Suppressor macrophage treated with lipopolysaccharide for 1 hour (primary cell): ENCODE measurements at regions not wholly inside any gene's neighbourhood (a gene's known extent, or its start where the extent isn't known, plus 50 kb on each side); places are given as distances from the start of the nearest gene placed in this dataset.
A peak's percentile ranks its signal among the peaks of the same experiment; 100 is the strongest.

ENCODE experiments used
- DNase-seq, 3 donors: peaks; one replicate each; pipeline ENCODE4 v3.0.0-alpha.2; 2020 to 2022

DNA sequence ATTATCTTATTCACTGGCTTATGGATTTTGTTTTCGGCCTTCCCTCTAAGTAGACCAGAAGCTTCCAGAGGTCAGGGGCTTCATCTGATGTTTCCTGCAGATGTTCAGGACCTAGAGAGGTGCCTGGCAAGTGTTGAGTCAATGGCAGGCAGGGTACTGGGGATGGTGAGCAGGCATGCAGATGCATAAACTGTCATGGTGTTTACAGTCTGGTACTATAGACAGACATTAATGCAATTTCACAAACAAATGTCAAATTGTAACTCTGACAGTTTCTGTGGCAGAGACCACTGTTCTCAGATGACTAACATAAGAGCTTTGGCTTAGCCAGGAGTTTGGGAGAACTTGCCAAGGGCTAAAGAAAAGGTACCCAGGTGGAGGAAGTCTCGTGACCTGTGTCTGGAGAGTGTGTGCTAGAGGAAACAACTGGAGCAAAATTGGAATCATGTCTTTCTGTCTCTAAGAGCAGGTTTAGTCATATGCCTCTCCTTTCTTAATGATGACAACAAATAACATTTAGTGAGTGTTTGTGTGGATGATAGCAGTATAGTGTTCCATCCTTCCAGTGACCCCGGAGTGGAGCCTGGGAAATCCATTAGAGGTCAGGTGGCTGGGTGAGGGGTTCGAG, 53.7 kb upstream of the TRAK1 start:
- DNase-seq, result no peak

DNA sequence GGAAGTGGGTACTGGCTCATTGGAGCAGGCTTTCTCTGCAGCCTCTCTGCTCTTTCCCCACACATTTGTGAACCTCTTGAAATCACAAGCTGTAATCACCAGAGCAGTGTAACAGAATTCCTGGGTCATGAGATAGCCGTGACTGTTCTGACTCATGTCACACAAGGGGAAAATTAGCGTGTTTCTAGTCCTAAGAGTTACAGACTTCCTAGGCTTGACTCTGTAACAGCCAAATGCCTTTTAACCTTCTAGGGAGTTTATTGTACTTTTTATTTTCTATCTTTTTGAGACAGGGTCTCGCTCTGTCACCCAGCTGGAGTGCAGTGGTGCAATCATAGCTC, 54.7 kb upstream of the TRAK1 start:
- peak; percentile 78 to 84 (median 82) for DNase-seq

DNA sequence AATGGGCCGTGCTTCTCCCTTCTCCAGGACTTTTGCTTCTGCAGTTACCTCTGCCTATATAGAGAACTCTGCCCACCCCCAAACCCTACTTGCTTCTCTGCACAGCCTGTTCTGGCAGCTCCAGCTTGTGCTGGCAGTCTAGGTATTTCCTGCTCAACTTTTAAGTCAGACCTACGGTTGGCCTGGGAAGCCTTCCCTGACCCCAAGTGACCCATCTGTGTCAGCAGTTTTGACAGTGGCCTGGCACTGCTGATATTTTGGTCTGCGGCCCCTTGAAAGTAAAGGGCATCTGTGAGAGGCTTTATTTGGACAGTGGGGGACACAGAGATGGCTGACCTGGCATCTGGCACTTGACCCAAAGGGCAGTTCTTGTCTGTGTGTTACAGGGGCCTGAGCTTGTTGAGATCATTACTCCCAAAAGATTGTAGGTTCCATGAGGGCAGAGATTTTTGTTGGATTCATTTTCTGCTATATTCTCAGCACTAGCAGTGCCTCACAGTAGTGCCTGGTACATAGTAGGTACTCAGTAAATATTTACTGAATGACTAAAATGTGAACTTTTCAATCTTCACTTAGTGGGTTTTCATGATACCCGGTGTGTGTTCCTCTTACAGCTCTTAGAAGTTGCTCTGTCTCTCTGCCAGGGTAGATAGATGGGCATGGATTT, 55.2 kb upstream of the TRAK1 start:
- no peak for DNase-seq

DNA sequence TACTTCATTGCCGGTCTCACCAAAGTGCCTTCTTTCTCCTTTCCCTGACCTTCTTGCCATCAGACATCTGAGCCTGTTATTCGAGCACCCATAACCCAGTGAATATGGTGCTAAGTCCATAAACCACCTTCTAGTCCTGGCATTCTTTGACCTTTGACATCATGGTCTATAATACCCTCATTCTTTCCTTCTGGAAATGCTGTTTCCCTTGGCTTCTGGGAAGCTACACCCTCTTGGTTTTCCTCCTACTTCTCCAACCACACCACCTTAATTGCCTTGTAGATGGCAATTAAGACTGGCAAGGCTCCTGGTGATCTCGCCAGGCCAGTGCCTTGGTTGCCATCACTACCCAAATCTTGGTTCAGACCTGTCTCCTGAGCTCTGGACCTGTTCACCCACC, 56.1 kb upstream of the TRAK1 start:
- DNase-seq, result no peak

DNA sequence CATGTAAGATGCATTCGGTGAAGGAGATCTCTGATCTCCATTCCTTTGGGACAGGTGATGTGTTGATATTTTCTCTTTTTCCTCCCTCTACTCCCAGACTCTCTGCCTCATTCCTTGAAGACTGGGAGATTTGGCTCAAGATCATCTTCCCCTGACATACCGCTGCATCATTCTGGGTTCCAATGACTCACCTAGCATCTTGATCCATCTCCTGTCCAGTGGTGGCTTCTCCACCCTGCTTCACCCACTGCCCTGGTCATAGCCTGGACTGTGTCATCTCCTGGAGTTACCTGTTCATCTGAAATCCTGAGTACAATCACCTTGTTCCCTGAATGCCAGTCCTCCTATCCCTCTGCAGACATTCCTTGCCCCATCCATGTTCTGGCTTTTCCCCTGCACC, 57.4 kb upstream of the TRAK1 start:
- no peak for DNase-seq

DNA sequence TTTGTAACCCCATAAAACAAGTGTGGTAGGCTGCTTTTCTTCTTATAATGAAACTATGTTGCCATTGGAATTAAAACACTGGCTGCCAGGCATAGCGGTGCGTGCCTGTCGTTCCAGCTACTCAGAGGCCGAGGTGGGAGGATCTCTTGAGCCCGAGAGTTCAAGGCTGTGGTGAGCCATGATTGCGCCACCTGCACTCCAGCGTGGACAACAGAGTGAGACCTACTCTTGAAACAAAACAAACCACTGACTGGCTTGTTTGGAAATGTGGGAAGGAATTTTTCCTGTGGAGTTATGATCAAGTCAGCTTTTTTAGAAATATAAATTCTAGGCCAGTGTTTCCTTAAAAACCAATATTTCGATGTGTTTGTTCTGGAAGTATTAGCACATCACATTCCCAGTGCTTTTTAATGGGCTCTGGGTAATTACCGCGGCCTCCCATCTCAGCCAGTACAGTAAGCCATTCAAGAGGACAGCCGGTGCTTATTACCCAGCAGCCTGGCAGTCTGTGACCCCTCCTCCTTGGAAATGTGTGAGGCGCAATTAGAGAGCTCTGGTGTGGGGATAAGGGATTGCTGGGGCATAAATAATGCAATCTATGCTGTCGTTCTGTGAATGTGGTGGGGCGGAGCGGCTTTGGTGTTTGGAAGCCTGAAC, 58.3 kb upstream of the TRAK1 start:
- DNase-seq, result peak; percentile 56 to 66 (median 65)

DNA sequence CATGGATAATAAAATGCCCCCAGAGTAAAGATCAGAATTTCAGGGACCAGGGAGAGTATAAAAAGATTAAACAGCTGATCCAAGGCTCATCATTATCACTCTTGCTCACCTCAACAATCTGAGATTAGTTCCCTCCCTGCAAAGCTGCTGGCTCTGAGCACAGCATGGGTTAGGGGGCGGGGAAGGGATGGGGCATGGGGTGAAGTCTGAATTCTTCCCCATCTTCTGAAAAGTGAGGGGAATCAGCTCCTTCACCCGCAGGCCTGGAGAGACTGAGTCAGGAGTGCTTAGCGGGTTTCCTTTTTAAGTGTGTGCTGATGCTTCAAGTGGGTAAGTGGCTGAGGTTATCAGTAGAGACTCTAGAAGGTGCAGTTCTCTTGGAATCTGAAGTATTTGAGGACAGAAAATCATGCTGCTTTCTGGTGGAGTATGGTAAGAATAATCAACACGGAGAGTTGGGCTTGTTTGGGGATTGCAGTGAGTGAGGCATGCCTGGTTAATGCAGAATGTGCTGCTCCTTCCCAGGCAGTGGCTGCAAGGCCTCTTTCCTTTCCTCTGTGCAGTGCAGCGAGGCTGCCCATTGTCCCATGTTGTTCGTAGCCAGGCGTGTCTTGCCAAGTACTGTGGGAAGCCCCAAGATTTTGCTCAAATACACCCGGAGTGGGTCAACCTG, 59.2 kb upstream of the TRAK1 start:
- DNase-seq, result no peak

DNA sequence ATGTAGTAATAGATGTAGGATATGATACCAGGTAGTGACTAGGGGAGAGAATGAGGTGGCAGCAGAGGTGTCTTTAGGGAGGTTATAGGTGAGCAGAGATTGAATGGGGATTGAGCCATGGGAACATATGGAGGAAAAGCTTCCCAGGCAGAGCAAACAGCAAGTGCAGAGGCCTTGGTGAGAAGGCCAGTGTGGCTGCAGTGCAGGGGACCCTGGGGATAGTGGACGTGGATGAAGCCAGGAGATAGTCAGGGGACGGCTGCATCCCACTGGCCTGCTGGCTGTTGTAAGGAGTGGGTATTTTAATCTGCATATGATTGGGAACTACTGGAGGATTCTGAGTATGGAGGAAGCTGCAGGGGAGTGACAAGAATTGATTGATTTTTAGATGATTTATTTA, 62.7 kb upstream of the TRAK1 start:
- DNase-seq, result no peak

DNA sequence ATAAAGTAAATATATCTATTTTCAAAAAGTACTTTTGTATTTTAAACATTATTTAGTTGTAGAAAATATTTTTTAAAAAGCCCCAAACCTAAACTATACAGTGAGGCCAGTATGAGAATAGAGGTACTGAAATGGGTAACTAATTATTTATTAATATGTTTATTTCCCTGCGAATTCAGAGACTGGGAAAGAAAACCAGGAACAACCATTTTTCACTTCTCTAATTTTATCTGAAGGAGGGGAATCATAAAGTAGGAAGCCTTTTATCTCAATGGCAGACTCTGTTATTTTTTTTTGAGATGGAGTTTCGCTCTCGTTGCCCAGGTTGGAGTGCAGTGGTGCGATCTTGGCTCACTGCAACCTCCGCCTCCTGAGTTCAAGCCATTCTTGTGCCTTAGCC, 63.6 kb upstream of the TRAK1 start:
- peak in 2 of 3 donors; percentile 53 to 54 for DNase-seq

DNA sequence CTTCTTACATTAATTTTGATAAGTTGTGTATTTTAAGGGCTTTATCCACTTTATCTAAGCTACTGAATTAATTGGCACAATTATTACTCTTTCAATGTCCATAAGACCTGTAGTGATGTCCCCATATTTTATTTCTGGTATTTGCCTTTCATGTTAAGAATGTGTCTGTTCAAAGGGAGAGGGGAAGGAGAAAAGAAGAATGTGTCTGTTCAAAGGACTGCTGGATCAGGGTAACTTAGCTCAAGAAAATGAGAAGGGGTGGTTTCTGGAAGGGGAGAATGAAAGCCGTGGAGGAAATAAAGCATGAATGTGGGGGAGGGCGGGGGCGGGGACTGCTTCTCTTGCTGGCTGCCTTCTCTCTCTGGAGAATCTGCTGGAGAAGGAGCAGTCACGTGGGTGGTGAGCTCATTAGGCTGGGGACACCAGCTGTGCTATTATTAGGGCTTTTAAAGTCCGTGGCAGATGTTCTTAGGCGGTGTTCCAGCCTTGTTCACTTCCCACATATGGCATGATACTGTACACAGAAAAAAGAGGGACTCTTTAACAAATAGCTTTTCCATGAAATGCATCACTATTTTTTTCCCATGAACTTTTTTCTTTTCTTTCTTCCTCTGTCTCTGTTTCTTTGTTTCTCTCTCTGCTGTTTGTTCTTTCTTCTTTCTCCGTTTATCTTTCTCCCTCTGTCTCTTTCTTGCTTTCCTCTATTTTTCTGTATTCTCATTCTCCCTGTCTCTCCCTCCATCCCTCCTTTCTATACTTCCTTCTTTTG, 63.7 kb upstream of the ULK4 start:
- DNase-seq, result peak; percentile 94 to 96 (median 95)

DNA sequence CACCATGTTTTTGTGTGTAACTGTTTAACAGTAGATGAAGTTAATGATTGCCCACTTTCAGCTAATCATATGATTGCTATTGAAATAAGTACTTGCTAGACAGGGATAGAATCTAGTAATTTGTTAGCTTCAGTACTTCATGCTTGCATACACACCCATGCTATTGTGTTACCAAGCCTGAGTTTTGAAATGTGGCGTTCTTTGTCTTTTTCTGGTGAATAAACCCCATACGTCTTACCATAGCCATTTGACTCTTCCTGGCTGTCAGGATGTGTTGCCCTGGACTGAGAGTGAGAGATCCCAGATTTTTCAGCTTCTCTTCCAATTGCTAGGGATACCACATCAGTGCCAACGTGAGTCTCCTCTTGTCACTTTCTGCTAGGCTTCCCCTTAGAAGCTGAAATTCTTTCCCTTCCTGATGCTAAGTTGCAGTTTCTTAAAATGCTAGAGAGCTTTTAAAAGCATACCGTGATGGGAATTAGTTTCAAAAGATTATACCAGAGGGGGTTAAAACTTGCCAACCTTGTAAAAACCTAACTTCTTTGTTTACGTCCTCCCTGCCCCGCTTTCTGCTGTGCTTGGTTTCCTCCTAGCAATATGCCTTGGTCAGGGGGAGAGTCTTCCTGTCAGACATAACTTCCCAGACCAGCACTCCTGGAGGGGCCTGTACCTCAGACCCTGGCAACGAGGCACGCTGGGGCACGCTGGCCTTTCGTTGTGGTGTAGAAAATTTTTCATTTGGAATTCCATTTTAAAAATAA, 62.9 kb upstream of the ULK4 start:
- DNase-seq, result peak in 1 of 3 donors; percentile 31

DNA sequence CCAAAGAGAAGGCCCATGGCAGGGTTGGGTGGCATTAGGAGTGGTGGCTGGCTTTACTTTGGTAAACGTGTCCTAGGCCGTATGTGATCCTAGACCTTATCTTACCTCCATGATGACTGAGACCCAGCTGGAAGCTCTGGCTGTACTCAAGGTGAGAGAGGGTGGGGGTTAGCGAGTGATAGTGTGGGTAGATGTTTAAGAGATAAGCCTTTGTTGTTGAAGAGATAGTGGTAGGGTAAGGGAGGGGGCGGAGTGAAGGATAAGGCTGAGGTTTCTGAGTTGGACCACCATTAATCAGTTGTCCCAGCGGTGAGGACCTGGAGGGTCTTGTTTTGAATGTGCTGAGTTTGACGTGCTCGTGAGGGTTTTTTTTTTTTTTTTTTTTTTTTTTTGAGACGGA, 61.5 kb upstream of the ULK4 start:
- no peak for DNase-seq

DNA sequence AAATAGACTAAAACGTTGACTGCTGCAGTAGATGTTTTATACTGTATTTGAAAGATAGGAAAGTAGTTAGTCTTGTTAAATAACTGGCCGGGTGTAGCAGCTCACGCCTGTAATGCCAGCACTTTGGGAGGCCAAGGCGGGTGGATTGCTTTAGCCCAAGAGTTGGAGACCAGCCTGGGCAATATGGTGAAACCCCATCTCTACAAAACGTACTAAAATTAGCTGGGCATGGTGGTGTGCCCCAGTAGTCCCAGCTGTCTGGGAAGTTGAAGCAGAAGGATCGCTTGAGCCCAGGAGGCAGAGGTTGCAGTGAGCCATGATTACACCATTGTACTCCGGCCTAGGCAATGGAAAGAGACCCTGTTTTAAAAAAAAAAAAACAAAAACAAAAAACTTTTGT, 60.5 kb upstream of the ULK4 start:
- DNase-seq, result no peak

DNA sequence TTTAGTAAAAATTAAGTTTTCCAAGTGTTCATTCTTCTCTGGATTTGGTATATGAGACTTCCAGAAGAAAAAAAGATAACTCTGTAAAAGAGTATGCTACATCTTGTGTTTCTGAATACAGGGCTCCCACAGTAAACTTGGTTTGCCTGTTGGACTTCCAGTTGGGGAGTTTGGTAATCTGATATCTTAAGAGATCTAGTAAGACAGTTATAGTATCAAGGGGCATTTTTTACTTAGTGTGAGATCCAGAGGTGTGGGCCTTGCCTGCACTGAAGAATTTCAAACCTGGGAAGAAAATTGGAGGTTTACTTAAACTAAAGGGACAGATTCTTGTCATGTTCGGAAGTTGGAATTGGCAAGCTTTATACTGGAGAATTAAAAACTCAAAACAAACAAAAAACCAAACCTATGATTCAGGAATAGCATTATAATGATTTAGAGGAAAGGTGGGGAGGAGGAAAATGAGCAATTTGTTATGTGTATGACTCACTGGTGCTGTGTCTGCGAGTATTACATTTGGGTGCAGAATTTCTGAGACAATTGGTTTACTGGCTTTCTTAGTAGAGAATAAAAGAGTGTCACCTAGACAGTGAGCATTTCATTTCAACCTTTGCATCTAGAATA, 58.9 kb upstream of the ULK4 start:
- peak; percentile 31 to 55 (median 54) for DNase-seq

DNA sequence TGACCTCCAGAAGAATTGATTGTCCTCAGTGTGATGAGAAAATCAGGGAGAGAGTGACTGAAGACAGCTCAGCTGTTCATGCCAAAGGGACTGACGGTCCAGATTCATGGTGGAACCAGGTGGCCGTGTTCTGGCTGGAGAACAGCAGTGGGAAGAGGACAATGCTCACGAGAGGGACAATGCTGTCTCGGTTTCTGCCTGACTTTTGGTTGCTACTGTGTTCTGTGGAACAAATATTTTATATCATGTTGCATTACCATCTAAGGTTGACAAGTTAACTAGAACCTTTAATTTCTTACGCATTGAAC, 58.0 kb upstream of the ULK4 start:
- DNase-seq, result no peak

DNA sequence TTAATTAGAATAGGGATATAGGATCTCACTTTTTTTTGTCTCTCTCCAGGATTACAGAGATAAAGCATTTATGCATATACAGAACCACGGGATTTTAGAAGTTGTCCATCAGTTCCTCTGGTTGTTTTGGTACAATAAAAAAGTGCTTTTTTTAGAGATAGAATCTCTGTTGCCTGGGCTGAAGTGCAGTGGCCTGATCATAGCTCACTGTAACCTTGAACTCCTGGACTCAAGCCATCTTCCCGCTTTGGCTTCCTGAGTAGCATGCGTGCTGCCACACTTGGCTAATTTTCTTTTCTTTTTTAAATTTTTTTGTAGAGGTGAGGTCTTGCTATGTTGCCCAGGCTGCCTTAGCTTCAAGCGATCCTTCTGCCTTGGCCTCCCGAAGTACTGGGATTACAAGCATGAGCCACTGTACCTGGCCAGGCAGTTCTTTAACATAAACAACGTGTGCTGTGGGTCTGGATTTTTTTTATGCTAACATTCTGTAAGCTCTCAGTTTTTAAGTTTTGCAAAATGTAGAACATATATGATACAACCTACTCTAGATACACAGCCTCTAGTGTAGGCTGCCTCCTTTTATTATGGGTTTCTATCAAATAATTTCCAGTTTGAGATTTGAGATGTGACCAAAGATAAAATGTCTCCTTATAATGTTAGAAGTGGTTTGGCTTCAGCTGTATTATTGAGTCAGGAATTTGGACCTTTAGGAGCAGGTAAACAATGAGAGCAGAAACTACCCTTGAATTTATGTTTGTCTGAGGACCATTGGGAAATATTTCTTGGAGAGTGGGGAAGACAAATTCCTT, 57.4 kb upstream of the ULK4 start:
- DNase-seq, result no peak

DNA sequence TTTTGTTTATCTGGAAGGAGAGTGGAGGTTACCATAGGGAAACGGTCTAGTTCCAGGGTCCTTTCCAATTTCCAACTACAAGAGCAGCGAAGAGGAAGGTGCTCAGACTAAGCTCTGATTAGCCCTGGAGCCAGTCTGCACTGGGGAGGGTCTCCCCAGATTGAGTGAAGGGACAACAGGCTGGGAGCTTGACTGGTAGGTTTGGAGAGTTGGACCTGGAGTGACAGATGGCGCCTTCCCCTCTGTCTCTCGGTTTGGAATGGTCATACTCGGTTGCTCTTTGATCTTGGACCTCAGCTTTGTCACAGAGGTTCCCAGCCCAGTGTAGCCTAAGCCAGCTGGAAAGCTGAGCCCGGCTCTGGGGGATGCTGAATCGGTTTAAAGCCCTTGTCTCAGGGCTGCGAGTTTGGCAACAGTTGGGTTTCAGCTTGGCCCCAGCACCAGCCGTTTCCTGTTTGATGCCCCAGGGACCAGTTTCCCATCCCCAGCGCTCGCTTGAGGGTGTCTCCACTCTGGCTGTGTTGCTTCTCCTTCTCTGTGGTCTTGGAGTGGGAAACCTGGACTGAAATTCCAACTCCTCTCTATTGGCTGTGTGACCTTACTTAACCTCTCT, 53.1 kb upstream of the ULK4 start:
- peak; percentile 43 to 55 (median 45) for DNase-seq

DNA sequence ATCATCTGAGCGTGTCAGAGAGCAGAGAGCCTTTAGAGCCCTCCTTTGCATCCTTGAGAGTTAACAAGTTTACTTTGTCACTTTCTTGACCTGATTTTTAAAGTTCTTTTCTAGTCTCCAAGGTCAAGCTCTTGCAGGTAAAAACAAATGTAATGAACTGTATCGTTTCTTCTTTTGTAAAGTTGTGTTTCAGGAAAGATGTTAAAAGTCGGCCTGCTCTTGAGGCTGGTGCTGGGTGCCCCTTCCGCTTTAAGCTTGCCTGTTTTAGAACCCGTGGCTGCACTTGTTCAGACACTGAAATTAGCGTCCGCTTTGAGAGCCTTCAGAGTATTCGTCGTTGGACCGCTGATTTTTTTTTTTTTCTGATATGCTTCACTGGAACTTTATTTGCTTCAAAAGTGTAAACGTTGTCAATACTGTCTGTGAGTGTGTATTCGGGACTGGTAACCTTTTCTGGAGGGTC, 52.6 kb upstream of the ULK4 start:
- DNase-seq, result peak; percentile 49 to 56 (median 51)

DNA sequence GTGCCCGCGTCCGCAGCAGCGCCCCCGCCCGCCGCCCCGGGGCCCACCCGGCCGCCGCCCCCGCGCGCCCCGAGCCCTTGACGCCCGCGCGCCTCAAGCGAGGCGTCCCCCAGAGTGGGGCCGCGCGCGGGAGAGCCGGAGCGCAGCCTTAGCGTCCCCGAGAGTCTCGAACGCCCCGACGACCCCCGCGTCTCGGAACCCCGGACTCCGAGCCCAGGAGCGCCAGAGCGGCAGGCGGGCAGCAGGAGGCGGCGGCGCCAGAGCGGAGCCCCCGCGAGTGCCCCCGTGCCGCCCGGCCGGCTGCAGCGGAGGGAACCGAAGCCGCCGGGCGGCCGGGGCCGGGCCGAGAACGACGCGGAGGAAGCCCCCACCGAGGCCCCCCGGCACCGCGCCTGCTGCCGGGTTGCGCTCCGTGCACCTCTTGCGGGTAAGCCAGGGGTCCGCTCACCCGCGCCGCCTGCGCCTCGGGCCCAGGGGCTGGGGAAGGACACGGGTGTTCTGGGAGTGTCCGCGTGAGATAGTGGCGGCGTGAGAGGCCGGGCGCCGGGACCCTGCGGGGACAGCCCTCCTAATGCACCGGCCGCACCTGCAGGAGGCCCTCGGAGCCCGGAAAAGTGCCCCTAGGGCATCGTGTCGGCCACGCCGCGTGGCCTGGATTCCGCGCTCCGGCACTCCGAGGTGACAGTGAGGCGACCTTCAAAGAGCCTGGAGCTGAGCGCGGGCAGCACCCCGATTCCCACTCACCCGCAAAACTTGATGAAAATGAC, 52.0 kb upstream of the ULK4 start:
- DNase-seq, result peak; percentile 38 to 54 (median 50)
